Kidney epithelial cell (primary cell): ENCODE measurements at regions not wholly inside any gene's neighbourhood (a gene's known extent, or its start where the extent isn't known, plus 50 kb on each side); places are given as distances from the start of the nearest gene placed in this dataset.

Experiments used
- DNase-seq: peaks from one replicate; pipeline ENCODE4 v3.0.0-alpha.2; 2010; ENCODE audit warnings: low read depth
- H3K27me3 ChIP-seq: 2 replicates; pipeline ENCODE4 v1.6.0; 2011; ENCODE audit warnings: low read length; ENCODE audit not compliant: control insufficient read depth, insufficient read depth
- H3K36me3 ChIP-seq: 2 replicates; pipeline ENCODE4 v1.5.1; 2011; ENCODE audit warnings: low read length; ENCODE audit not compliant: control insufficient read depth, insufficient read depth
- H3K4me3 ChIP-seq: 2 replicates; pipeline ENCODE4 v1.5.1; 2011; ENCODE audit warnings: low read depth, mild to moderate bottlenecking, control low read depth, low read length
- CTCF ChIP-seq: IDR thresholded peaks from 2 replicates; pipeline ENCODE4 v1.5.1; 2011; ENCODE audit warnings: mild to moderate bottlenecking, moderate library complexity, low read length, control low read depth, inconsistent platforms; ENCODE audit not compliant: insufficient read depth, poor library complexity, severe bottlenecking

GRCh38 chr11:115684699-115685098, 180.5 kb upstream of the CADM1 start:
- no peak for TF ChIP-seq CTCF
- H3K4me3 ChIP-seq: no peak overlapping the region
- no peak for DNase-seq

GRCh38 chr11:115684135-115684534, 179.9 kb upstream of the CADM1 start:
- TF ChIP-seq CTCF: no peak
- H3K27me3 ChIP-seq: no peaks in the 10 kb centered on the region
- no peak for DNase-seq
- no peaks in the 10 kb centered on the region for H3K36me3 ChIP-seq
- no peak overlapping the region for H3K4me3 ChIP-seq

More at GRCh38 chr11:115684699-115685098, 180.5 kb upstream of the CADM1 start:
- no peaks in the 10 kb centered on the region for H3K36me3 ChIP-seq
- no peaks in the 10 kb centered on the region for H3K27me3 ChIP-seq

- no peak for DNase-seq
- no peaks in the 10 kb centered on the region for H3K36me3 ChIP-seq
- H3K27me3 ChIP-seq: no peaks in the 10 kb centered on the region
- no peak overlapping the region for H3K4me3 ChIP-seq
- TF ChIP-seq CTCF: no peak
Measured at GRCh38 chr11:115682888-115683287, 178.7 kb upstream of the CADM1 start.

- Histone ChIP-seq H3K4me3 (no peak overlapping the region), H3K27me3 (no peaks in the 10 kb centered on the region), H3K36me3 (no peaks in the 10 kb centered on the region)
- no peak for DNase-seq
- TF ChIP-seq CTCF: no peak
Measured at GRCh38 chr11:115682101-115682500, 177.9 kb upstream of the CADM1 start.

- H3K4me3 ChIP-seq: no peak overlapping the region
- no peak for DNase-seq
- H3K27me3 ChIP-seq: no peaks in the 10 kb centered on the region
- H3K36me3 ChIP-seq: no peaks in the 10 kb centered on the region
- TF ChIP-seq CTCF: no peak
Measured at GRCh38 chr11:115679945-115680344, 175.7 kb upstream of the CADM1 start.

- no peak for TF ChIP-seq CTCF
- Histone ChIP-seq H3K36me3 (no peaks in the 10 kb centered on the region), H3K4me3 (no peak overlapping the region), H3K27me3 (no peaks in the 10 kb centered on the region)
- no peak for DNase-seq
Measured at GRCh38 chr11:115678942-115679341, 174.7 kb upstream of the CADM1 start.
